BE2C (cell line): ENCODE measurements at regions not wholly inside any gene's neighbourhood (a gene's known extent, or its start where the extent isn't known, plus 50 kb on each side); places are given as distances from the start of the nearest gene placed in this dataset.

Experiments used
- DNase-seq: peaks from one replicate; pipeline ENCODE4 v3.0.0-alpha.2; 2020
- H3K27me3 ChIP-seq: fragments of 250-450 bp; sonication (Bioruptor Pico); 2 replicates; pipeline ENCODE4 v1.5.1; 2020; ENCODE audit warnings: mild to moderate bottlenecking
- H3K36me3 ChIP-seq: fragments of 250-450 bp; sonication (Bioruptor Pico); 2 replicates; pipeline ENCODE4 v1.5.1; 2020; ENCODE audit warnings: mild to moderate bottlenecking
- H3K4me1 ChIP-seq: fragments of 250-450 bp; sonication (Bioruptor Pico); 2 replicates; pipeline ENCODE4 v1.5.1; 2020
- H3K4me3 ChIP-seq: 2 replicates; pipeline ENCODE4 v1.5.1; 2011; ENCODE audit warnings: low read depth, low read length
- H3K9me3 ChIP-seq: fragments of 250-450 bp; sonication (Bioruptor Pico); 2 replicates; pipeline ENCODE4 v1.5.1; 2020
- CTCF ChIP-seq: IDR thresholded peaks from 2 replicates; pipeline ENCODE4 v1.5.1; 2012; ENCODE audit warnings: mild to moderate bottlenecking, low read depth, low read length

GRCh38 chr5:26669031-26669430 is 369.4 kb downstream of the CDH9 start:
- Histone ChIP-seq H3K4me3 (no peak overlapping the region), H3K27me3 (no peaks in the 10 kb centered on the region), H3K36me3 (no peaks in the 10 kb centered on the region), H3K9me3 (no peaks in the 10 kb centered on the region), H3K4me1 (no peaks in the 10 kb centered on the region; the same call in 1 of the 2 replicates)
- no peak for TF ChIP-seq CTCF
- no peak for DNase-seq

- Histone ChIP-seq H3K36me3 (no peaks in the 10 kb centered on the region), H3K9me3 (no peaks in the 10 kb centered on the region), H3K4me3 (no peak overlapping the region), H3K27me3 (no peaks in the 10 kb centered on the region), H3K4me1 (no peaks in the 10 kb centered on the region; the same call in 1 of the 2 replicates)
- TF ChIP-seq CTCF, result no peak
- no peak for DNase-seq
Observed at GRCh38 chr5:26666371-26666770, 372.0 kb downstream of the CDH9 start.

GRCh38 chr5:26663500-26663899 is 374.9 kb downstream of the CDH9 start:
- DNase-seq, result no peak
- no peak for TF ChIP-seq CTCF
- no peaks in the 10 kb centered on the region for H3K9me3 ChIP-seq
- no peak overlapping the region for H3K4me3 ChIP-seq
- H3K4me1 ChIP-seq, result no peaks in the 10 kb centered on the region; the same call in 1 of the 2 replicates
- H3K36me3 ChIP-seq, result no peaks in the 10 kb centered on the region
- no peaks in the 10 kb centered on the region for H3K27me3 ChIP-seq

GRCh38 chr5:26662806-26663360 is 375.5 kb downstream of the CDH9 start:
- Histone ChIP-seq H3K27me3 (no peaks in the 10 kb centered on the region), H3K9me3 (no peaks in the 10 kb centered on the region), H3K4me3 (no peak overlapping the region), H3K36me3 (no peaks in the 10 kb centered on the region), H3K4me1 (no peaks in the 10 kb centered on the region; the same call in 1 of the 2 replicates)
- no peak for TF ChIP-seq CTCF
- no peak for DNase-seq

- no peaks in the 10 kb centered on the region for H3K36me3 ChIP-seq
- H3K4me1 ChIP-seq, result no peaks in the 10 kb centered on the region
- H3K27me3 ChIP-seq, result no peaks in the 10 kb centered on the region
- no peak for TF ChIP-seq CTCF
- no peak for DNase-seq
- H3K4me3 ChIP-seq, result no peak overlapping the region
- no peaks in the 10 kb centered on the region for H3K9me3 ChIP-seq
Observed at GRCh38 chr5:26660116-26660515, 378.3 kb downstream of the CDH9 start.

- Histone ChIP-seq H3K4me3 (no peak overlapping the region), H3K27me3 (no peaks in the 10 kb centered on the region), H3K9me3 (no peaks in the 10 kb centered on the region), H3K4me1 (no peaks in the 10 kb centered on the region), H3K36me3 (no peaks in the 10 kb centered on the region)
- no peak for DNase-seq
- no peak for TF ChIP-seq CTCF
Observed at GRCh38 chr5:26649000-26649399, 389.4 kb downstream of the CDH9 start.
